Astrocyte (in vitro differentiated cells and primary cell): ENCODE measurements at regions not wholly inside any gene's neighbourhood (a gene's known extent, or its start where the extent isn't known, plus 50 kb on each side); places are given as distances from the start of the nearest gene placed in this dataset.

Experiments
- EZH2 ChIP-seq: IDR thresholded peaks from 2 replicates; pipeline ENCODE4 v1.6.1; 2012; ENCODE audit warnings: mild to moderate bottlenecking, low read length, inconsistent platforms; ENCODE audit not compliant: insufficient read depth
- TF ChIP-seq, protein P1 (sequence below): IDR thresholded peaks from 2 replicates; pipeline ENCODE4 v1.5.1; 2011; ENCODE audit warnings: low read depth, mild to moderate bottlenecking, inconsistent platforms, low read length, moderate library complexity; ENCODE audit not compliant: insufficient read depth

DNA sequence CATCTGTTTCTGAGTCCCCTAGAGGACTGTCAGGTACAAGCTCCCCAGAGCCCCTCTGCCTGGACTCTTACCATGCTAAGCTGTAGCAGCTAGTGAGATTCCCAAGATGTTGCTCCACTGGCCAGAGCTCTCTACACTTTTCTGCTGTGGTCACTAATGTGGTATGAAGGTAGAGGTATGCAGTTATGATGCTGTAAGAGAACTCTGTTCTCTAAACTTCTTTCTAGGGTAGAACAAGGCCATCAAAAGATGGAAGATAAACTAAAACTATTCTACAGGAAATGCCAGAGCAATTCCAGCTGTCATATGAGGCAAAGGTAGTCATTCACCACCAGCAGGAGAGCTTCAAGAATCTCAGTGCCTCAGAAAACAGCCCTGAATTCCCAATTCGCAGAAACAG is 517.4 kb upstream of the ARRDC4 start:
- no peak for TF ChIP-seq EZH2
- TF ChIP-seq, protein P1, sequence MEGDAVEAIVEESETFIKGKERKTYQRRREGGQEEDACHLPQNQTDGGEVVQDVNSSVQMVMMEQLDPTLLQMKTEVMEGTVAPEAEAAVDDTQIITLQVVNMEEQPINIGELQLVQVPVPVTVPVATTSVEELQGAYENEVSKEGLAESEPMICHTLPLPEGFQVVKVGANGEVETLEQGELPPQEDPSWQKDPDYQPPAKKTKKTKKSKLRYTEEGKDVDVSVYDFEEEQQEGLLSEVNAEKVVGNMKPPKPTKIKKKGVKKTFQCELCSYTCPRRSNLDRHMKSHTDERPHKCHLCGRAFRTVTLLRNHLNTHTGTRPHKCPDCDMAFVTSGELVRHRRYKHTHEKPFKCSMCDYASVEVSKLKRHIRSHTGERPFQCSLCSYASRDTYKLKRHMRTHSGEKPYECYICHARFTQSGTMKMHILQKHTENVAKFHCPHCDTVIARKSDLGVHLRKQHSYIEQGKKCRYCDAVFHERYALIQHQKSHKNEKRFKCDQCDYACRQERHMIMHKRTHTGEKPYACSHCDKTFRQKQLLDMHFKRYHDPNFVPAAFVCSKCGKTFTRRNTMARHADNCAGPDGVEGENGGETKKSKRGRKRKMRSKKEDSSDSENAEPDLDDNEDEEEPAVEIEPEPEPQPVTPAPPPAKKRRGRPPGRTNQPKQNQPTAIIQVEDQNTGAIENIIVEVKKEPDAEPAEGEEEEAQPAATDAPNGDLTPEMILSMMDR: no peak
